Activated CD4-positive, alpha-beta memory T cell treated with anti-CD3 and anti-CD28 coated beads for 36 hours (primary cell): ENCODE measurements at regions not wholly inside any gene's neighbourhood (a gene's known extent, or its start where the extent isn't known, plus 50 kb on each side); places are given as distances from the start of the nearest gene placed in this dataset.
"Not testable (repeated sequence)": the region's sequence is repeated elsewhere in the genome, so short reads cannot be mapped to it uniquely, and the experiment has no call there.

ENCODE experiments used
- CTCF ChIA-PET: fragments of 350-600 bp; sonication (Branson Sonifier 250); formaldehyde crosslinking; loops from one replicate; lab custom pipeline; 2021; ENCODE audit warnings: antibody characterized with exemption, inconsistent platforms; lab: Charles Lee
- POLR2A ChIA-PET: fragments of 350-600 bp; sonication (Branson Sonifier 250); formaldehyde crosslinking; loops from one replicate; lab custom pipeline; 2021; ENCODE audit warnings: antibody characterized with exemption; lab: Charles Lee
- DNase-seq: peaks from one replicate; pipeline ENCODE4 v3.0.0-alpha.2; 2020
- H3K27ac Mint-ChIP-seq: one replicate; pipeline ENCODE4 v1.8.0; 2021; ENCODE audit warnings: mixed read lengths
- H3K27me3 Mint-ChIP-seq: one replicate; pipeline ENCODE4 v1.8.0; 2021; ENCODE audit warnings: mixed read lengths
- H3K36me3 Mint-ChIP-seq: one replicate; pipeline ENCODE4 v1.8.0; 2021; ENCODE audit warnings: mixed read lengths
- H3K4me1 Mint-ChIP-seq: one replicate; pipeline ENCODE4 v1.8.0; 2021; ENCODE audit warnings: low read depth, mixed read lengths
- H3K4me3 Mint-ChIP-seq: one replicate; pipeline ENCODE4 v1.8.0; 2021; ENCODE audit warnings: mild to moderate bottlenecking, mixed read lengths
- H3K9me3 Mint-ChIP-seq: one replicate; pipeline ENCODE4 v1.8.0; 2021; ENCODE audit warnings: mixed read lengths
- intact Hi-C: fragments of 100-400 bp; cut with micrococcal nuclease; formaldehyde crosslinking; loops from one replicate; pipeline ENCODE4 v1.15.1; 2023

DNA sequence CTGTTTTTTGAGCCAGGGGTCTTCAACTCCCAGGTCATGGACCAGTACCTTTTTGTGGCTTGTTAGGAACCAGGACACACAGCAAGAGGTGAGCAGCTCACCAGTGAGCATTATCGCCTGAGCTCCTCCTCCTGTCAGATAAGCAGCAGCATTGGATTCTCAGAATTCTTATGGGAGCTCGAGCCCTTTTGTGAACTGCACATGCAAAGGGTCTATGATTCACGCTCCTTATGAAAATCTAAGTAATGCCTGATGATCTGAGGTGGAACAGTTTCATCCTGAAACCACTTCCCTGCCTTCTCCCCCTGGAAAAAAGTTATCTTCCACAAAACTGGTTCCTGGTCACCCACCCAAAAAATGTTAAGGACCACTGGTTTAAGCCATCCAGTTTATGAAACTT lies 1047.6 kb downstream of the OTOL1 start:
- H3K4me1 Mint-ChIP-seq: no peaks in the 10 kb centered on the region
- intact Hi-C loops: no loop called here
- DNase-seq: no peak
- ChIA-PET CTCF (no interaction called here), POLR2A (no interaction called here)
- peaks cover 4% of the 10 kb centered on the region for H3K9me3 Mint-ChIP-seq
- no peaks in the 10 kb centered on the region for H3K27me3 Mint-ChIP-seq
- no peak overlapping the region for H3K27ac Mint-ChIP-seq
- H3K4me3 Mint-ChIP-seq: no peak overlapping the region
- H3K36me3 Mint-ChIP-seq: no peaks in the 10 kb centered on the region

DNA sequence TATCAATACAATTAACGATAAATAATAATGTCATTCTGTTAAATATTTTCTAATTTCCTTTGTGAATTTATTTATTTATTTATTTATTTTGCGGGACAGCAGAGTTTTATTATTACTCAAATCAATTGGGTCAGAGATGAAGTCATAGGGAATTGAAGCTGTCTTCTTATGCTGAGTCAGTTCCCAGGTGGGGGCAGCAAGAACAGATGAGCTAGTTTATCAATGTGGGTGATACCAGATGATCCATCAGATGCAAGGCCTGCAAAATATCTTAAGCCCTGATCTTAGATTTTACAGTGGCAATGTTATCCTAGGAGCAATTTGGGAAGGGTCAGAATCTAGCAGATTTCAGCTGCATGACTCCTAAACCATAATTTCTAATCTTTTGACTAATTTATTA lies 1050.3 kb downstream of the OTOL1 start:
- H3K4me1 Mint-ChIP-seq: no peaks in the 10 kb centered on the region
- POLR2A ChIA-PET: no interaction called here
- intact Hi-C loops: no loop called here
- no peak overlapping the region for H3K4me3 Mint-ChIP-seq
- H3K36me3 Mint-ChIP-seq: no peaks in the 10 kb centered on the region
- DNase-seq: no peak
- CTCF ChIA-PET: no interaction called here
- no peak overlapping the region for H3K27ac Mint-ChIP-seq
- H3K27me3 Mint-ChIP-seq: no peaks in the 10 kb centered on the region
- H3K9me3 Mint-ChIP-seq: peaks cover 2% of the 10 kb centered on the region

- peaks cover 2% of the 10 kb centered on the region for H3K9me3 Mint-ChIP-seq
- ChIA-PET CTCF (no interaction called here), POLR2A (no interaction called here)
- no peak overlapping the region for H3K27ac Mint-ChIP-seq
- intact Hi-C loops: no loop called here
- no peaks in the 10 kb centered on the region for H3K36me3 Mint-ChIP-seq
- no peaks in the 10 kb centered on the region for H3K27me3 Mint-ChIP-seq
- no peak for DNase-seq
- H3K4me1 Mint-ChIP-seq: no peaks in the 10 kb centered on the region
- no peak overlapping the region for H3K4me3 Mint-ChIP-seq
These were observed 1050.7 kb downstream of the OTOL1 start for GRCh38 chr3:162547321-162547720.

GRCh38 chr3:162555761-162556160 lies 1059.2 kb downstream of the OTOL1 start:
- H3K4me3 Mint-ChIP-seq: no peak overlapping the region
- no peaks in the 10 kb centered on the region for H3K4me1 Mint-ChIP-seq
- peaks cover 5% of the 10 kb centered on the region for H3K9me3 Mint-ChIP-seq
- DNase-seq: no peak
- ChIA-PET POLR2A (no interaction called here), CTCF (no interaction called here)
- H3K27me3 Mint-ChIP-seq: no peaks in the 10 kb centered on the region
- intact Hi-C loops: no loop called here
- no peak overlapping the region for H3K27ac Mint-ChIP-seq
- H3K36me3 Mint-ChIP-seq: no peaks in the 10 kb centered on the region

- Mint-ChIP-seq H3K36me3 (no peaks in the 10 kb centered on the region), H3K4me1 (no peaks in the 10 kb centered on the region), H3K27me3 (no peaks in the 10 kb centered on the region), H3K4me3 (no peak overlapping the region), H3K27ac (no peak overlapping the region), H3K9me3 (peaks cover 2% of the 10 kb centered on the region)
- ChIA-PET CTCF (no interaction called here), POLR2A (no interaction called here)
- intact Hi-C loops: no loop called here
- no peak for DNase-seq
These were observed 1061.4 kb downstream of the OTOL1 start for GRCh38 chr3:162558016-162558415.

- intact Hi-C loops: no loop called here
- Mint-ChIP-seq H3K4me3 (no peak overlapping the region), H3K27me3 (no peaks in the 10 kb centered on the region), H3K27ac (no peak overlapping the region), H3K4me1 (no peaks in the 10 kb centered on the region), H3K36me3 (no peaks in the 10 kb centered on the region), H3K9me3 (peaks cover 5% of the 10 kb centered on the region)
- DNase-seq: no peak
- ChIA-PET CTCF (no interaction called here), POLR2A (no interaction called here)
These were observed 1072.1 kb downstream of the OTOL1 start for GRCh38 chr3:162568706-162569105.

- POLR2A ChIA-PET: no interaction called here
- intact Hi-C loops: no loop called here
- no peak for DNase-seq
- no peaks in the 10 kb centered on the region for H3K27me3 Mint-ChIP-seq
- H3K27ac Mint-ChIP-seq: no peak overlapping the region
- H3K4me1 Mint-ChIP-seq: no peaks in the 10 kb centered on the region
- peaks cover 5% of the 10 kb centered on the region for H3K9me3 Mint-ChIP-seq
- H3K36me3 Mint-ChIP-seq: no peaks in the 10 kb centered on the region
- H3K4me3 Mint-ChIP-seq: no peak overlapping the region
- CTCF ChIA-PET: no interaction called here
These were observed 1072.7 kb downstream of the OTOL1 start for GRCh38 chr3:162569314-162569713.

GRCh38 chr3:162584986-162585385 lies 1088.4 kb downstream of the OTOL1 start:
- Mint-ChIP-seq H3K4me3 (no peak overlapping the region), H3K4me1 (no peaks in the 10 kb centered on the region), H3K9me3 (peaks cover 9% of the 10 kb centered on the region), H3K27me3 (no peaks in the 10 kb centered on the region), H3K36me3 (no peaks in the 10 kb centered on the region), H3K27ac (no peak overlapping the region)
- POLR2A ChIA-PET: no interaction called here
- no peak for DNase-seq
- intact Hi-C loops: no loop called here
- CTCF ChIA-PET: no interaction called here

DNA sequence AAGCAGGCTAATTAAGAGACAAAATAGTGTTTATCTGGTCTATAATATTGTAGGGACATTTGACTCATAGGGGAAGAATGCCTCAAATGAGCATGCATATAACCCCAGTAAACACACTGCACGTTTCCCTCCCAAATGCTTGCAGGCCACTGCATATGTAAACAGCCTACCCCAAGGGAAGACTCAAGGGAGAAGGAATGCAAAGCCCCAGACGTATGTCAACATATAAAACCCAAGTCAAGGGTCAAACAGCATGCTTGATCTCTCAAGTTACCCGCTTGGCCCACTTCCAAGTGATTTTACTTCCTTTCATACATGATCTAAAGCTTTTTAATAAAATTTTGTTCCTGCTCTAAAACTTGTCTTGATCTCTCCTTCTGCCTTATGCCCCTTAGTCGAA lies 1090.0 kb downstream of the OTOL1 start:
- Mint-ChIP-seq H3K4me3 (no peak overlapping the region), H3K4me1 (no peaks in the 10 kb centered on the region), H3K36me3 (no peaks in the 10 kb centered on the region), H3K27me3 (no peaks in the 10 kb centered on the region), H3K9me3 (peaks cover 12% of the 10 kb centered on the region), H3K27ac (no peak overlapping the region)
- intact Hi-C loops: no loop called here
- no peak for DNase-seq
- ChIA-PET CTCF (no interaction called here), POLR2A (no interaction called here)

GRCh38 chr3:162597226-162597625 lies 1100.6 kb downstream of the OTOL1 start:
- Mint-ChIP-seq H3K36me3 (no peaks in the 10 kb centered on the region), H3K9me3 (peaks cover 12% of the 10 kb centered on the region), H3K27ac (no peak overlapping the region), H3K4me1 (no peaks in the 10 kb centered on the region), H3K4me3 (no peak overlapping the region), H3K27me3 (no peaks in the 10 kb centered on the region)
- intact Hi-C loops: no loop called here
- ChIA-PET CTCF (no interaction called here), POLR2A (no interaction called here)
- DNase-seq: no peak

- H3K4me3 Mint-ChIP-seq, CTCF ChIA-PET, H3K4me1 Mint-ChIP-seq, POLR2A ChIA-PET, intact Hi-C loops, DNase-seq, H3K27me3 Mint-ChIP-seq, H3K36me3 Mint-ChIP-seq, H3K27ac Mint-ChIP-seq: not testable (repeated sequence)
- peaks cover 15% of the 10 kb centered on the region for H3K9me3 Mint-ChIP-seq
These were observed 1101.9 kb downstream of the OTOL1 start for GRCh38 chr3:162598500-162598899.

DNA sequence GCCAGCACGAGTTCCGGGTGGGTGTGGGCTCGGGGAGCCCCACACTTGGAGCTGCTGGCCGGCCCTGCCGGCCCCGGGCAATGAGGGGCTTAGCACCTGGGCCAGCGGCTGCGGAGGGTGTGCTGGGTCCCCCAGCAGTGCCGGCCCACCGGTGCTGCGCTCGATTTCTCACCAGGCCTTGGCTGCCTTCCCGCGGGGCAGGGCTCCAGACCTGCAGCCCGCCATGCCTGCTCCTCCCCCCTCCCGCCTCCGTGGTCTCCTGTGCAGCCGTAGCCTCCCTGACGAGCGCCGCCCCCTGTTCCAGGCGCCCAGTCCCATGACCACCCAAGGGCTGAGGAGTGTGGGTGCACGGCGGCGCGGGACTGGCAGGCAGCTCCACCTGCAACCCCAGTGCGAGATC lies 1103.1 kb downstream of the OTOL1 start:
- DNase-seq, intact Hi-C loops, POLR2A ChIA-PET, H3K27me3 Mint-ChIP-seq, H3K4me1 Mint-ChIP-seq, H3K4me3 Mint-ChIP-seq, H3K27ac Mint-ChIP-seq, CTCF ChIA-PET, H3K36me3 Mint-ChIP-seq: not testable (repeated sequence)
- peaks cover 18% of the 10 kb centered on the region for H3K9me3 Mint-ChIP-seq

DNA sequence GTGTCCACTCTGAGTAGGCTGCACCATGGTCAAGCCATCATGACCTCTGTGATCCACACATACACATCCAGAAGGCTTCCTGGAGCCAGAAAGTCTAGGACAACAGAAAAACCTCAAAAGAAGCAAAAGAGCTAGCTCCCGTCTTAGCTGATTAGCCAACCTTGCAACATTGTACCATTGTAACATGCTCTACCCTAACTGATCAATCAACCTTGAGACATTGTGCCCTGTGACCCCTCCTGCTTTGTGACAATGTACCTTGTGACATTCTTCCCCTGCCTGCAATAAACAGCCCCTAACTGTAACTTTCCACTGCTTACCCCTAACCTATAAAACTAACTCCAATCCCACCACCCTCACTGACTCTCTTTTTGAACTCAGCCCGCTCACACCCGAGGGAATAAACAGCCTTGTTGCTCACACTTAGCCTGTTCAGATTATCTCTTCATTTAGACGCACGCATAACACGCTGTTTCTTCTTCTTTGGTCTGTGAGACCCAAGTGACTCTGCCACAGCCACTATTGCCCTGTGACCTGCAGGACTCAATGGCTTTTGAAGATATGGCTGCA lies 1104.6 kb downstream of the OTOL1 start:
- Mint-ChIP-seq H3K4me3 (no peak overlapping the region), H3K9me3 (peaks cover 26% of the 10 kb centered on the region), H3K27me3 (no peaks in the 10 kb centered on the region), H3K4me1 (no peaks in the 10 kb centered on the region), H3K36me3 (no peaks in the 10 kb centered on the region), H3K27ac (no peak overlapping the region)
- ChIA-PET CTCF (no interaction called here), POLR2A (no interaction called here)
- no peak for DNase-seq
- intact Hi-C loops: no loop called here
